Globus pallidus (tissue), 1 donor: ENCODE measurements at regions not wholly inside any gene's neighbourhood (a gene's known extent, or its start where the extent isn't known, plus 50 kb on each side); places are given as distances from the start of the nearest gene placed in this dataset.

ENCODE experiments used
- DNase-seq: peaks from one replicate; pipeline ENCODE4 v3.0.0-alpha.2; 2015; ENCODE audit warnings: low spot score

GRCh38 chr10:36301539-36301938 lies 659.4 kb upstream of the FZD8 start:
- no peak for DNase-seq

DNA sequence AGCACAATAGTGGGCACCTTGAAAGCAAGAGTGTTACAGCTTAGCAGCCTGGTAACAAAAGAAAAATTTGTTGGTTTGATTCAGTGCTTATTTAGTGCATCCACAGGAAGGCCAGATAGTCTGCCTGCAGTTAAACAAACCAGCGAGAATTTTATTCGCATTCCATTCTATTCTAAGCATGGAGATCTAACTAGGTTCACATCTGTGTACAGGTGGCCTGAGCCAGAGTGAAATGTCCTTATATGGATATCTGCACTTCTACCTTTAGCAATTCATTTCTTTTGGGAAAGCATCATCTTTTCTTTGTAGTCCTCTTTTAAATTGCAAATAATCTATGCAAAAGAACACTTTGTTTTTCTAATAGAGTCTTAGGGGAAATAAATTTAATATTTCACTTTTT lies 659.0 kb upstream of the FZD8 start:
- no peak for DNase-seq

GRCh38 chr10:36283827-36284226 lies 641.7 kb upstream of the FZD8 start:
- DNase-seq = no peak

- no peak for DNase-seq
Observed at GRCh38 chr10:36281831-36282331, 639.8 kb upstream of the FZD8 start.

GRCh38 chr10:36280890-36281499 lies 638.9 kb upstream of the FZD8 start:
- DNase-seq = no peak

DNA sequence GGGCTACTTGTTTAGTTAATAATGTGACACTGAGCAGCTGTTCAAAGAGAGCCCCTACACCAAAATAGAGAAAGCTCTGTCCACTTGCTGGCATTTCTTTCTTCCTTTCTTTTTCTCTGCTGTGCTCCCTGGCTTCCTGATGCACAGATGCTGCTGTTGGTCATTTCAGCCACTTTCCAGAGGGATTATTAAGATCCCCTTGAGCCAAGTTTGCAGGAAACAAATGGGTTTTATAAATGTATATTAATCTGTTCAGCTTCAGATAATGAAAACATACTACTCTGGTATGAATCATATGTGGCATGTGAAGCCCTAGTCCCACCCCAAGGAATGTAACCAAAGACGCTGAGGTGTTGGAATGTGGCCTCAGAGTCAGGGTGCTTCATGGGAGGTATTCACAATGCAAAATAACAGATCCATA lies 638.2 kb upstream of the FZD8 start:
- DNase-seq = no peak

- no peak for DNase-seq
Observed at GRCh38 chr10:36278176-36278575, 636.1 kb upstream of the FZD8 start.

- DNase-seq = no peak
Observed at GRCh38 chr10:36277459-36277858, 635.4 kb upstream of the FZD8 start.

- DNase-seq = no peak
Observed at GRCh38 chr10:36271627-36272340, 629.7 kb upstream of the FZD8 start.

GRCh38 chr10:36269222-36269621 lies 627.1 kb upstream of the FZD8 start:
- DNase-seq = no peak

DNA sequence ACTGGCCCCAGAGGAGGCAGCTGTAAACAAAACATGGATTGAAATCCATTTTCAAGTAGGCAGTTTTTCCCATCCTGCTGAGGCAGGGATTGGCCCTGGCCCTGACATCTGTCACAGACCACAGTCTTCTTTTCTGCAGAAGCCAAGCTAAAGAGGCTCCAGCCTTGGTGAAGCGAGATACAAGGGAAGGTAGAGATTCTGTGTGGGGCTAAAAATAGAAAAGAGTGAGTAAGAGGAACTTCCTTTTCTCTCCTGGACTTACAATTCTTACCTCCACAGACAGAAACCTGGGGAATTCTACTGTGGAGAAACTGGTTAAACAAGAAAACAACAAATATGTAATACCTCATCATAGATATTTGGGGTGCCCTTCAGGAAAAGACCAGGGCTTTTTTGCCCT lies 624.8 kb upstream of the FZD8 start:
- no peak for DNase-seq

- no peak for DNase-seq
Observed at GRCh38 chr10:36265741-36266140, 623.6 kb upstream of the FZD8 start.

DNA sequence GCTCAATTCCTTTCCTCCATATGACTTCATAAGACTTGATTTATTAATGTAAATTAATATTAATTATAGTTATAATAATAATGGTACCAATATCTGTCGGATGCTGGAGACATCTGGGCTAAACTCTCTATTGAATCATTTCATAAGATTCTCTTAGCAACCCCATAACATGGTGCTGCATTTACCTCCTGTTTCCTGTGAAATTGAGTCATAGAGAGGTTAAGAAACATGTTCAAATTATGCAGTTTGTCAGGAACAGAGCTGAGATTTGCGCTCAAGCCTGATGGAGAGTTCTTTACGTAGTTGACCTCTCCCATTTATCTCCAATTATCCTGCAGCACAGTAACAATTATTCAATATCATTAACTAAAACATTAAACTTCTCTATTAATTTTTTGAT lies 621.8 kb upstream of the FZD8 start:
- no peak for DNase-seq

- DNase-seq = no peak
Observed at GRCh38 chr10:36256948-36257356, 614.9 kb upstream of the FZD8 start.

GRCh38 chr10:36256166-36256565 lies 614.1 kb upstream of the FZD8 start:
- no peak for DNase-seq

DNA sequence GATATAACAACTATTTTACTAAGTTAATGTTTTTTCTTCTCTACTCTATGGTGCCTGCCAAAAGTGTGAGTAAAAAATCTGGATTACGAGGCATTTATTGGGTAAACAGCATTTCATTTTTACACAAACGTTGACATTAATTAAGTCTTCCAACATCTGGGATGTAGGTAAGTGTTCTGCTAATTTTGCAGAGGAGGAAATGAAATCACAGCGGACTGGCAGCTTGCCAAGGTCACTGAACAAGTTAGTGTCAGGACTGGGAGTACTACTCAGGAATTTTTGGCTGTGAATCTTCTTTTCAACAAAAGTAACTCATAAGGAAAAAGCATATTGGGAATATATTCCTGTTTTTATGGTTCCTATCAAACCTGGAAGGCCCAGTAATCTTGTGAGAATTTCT lies 612.1 kb upstream of the FZD8 start:
- DNase-seq = no peak

- DNase-seq = no peak
Observed at GRCh38 chr10:36253731-36254130, 611.6 kb upstream of the FZD8 start.

DNA sequence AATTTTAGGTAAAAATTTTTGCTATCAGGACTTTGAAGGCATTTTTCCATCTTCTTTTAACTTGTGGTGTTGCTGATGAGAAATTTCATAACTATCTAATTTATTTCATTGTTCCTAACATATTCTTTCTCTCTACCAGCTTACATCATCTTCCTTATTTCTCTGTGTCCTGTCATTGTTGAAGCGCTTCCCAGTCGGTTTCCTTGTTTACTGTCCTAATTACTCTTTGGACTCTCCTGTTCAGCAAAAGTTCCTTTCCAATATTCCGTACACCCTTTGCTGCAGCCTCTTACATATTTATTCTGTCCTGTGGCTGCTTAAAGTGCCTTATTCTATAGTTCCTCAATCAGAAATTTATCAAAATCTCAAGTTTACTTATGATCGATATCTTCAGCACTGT lies 609.0 kb upstream of the FZD8 start:
- no peak for DNase-seq

DNA sequence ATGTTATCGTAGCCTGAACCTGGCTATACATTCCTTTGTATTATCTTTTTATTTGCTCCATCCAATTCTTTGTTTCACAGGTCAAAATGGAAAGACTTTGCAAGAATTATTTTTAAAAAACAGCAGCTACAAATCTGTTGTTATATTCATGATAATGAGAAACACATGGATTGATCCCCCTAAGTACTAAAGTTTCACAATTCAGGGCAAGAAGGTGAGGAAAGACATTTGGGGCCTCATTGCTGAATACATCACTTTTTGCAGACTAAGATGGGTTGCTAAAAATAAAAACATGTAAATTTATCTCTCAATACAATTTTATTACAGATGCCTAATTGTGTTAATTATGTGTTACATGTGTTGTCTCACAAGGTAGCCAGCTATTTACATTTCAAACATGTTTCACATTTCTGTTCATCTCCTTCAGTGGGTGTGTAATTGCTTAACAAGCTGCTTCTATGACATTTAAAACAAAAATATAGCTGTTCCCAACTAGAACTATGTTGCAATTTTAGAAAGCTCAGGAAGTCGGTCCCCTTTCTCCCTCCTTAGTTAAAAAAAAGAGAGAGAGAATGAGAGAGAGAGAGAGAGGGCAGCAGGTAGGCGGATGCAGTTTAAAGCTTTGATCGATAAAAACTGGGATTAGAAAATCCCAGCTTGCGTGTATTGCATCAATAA lies 606.3 kb upstream of the FZD8 start:
- DNase-seq = no peak

DNA sequence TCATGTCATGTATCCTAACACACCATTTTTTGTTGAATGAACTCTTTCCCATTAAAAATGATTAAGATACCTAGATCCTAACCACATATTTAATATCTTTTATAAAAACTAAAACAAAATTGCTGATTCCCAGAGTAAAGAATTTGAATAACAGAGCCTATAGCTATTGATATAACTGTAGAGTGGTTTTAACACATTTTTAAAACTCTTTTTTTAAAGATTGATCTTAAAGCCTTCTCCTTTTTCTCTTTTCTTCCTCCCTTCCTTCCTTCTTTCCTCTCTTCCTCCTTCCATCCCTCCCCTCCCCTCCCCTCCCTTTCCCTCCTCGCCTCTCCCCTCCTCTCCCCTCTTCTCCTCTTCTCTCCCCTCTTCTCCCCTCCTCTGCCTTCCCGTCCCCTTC lies 605.4 kb upstream of the FZD8 start:
- DNase-seq = no peak

DNA sequence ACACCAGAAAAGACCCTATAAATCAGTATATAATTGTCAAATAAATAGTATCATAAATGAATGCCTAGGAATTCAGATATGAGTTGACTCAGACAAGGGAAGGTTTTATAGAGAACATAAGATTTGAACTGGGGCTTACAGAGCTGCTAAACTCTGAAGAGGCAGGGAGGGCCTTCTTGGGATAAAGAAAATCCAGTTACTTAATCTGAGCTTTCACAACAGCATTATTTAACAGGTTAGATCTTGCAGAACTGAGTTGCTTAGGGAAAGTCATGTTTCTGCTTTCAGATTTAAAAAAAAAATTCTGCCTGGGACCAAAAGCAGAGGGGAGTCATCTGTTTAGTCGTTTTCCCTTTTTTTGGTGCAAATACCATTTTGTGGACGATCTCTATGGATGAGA lies 594.8 kb upstream of the FZD8 start:
- DNase-seq = no peak

DNA sequence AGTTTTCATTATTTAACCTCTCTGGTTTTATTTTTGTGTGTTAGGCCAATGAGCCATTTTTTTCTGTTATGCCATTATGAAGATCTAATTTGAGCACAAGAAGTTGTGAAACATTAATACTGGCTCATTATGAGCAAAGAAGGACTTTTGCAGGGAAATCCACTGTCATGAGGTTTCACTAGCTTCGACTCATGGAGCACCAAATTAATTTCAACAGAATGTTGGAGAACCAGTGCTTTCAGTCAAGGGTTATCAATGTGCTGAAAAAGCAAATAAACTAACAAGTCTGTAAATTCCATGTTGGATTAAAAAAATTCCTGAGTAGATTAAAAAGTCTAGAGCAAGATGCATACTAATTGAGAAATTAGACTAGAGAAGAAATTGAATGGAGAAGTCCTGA lies 594.2 kb upstream of the FZD8 start:
- no peak for DNase-seq

GRCh38 chr10:36232935-36233334 lies 590.8 kb upstream of the FZD8 start:
- DNase-seq = no peak
